HUES64 (cell line): ENCODE measurements at regions not wholly inside any gene's neighbourhood (a gene's known extent, or its start where the extent isn't known, plus 50 kb on each side); places are given as distances from the start of the nearest gene placed in this dataset.
A peak's percentile ranks its signal among the peaks of the same experiment; 100 is the strongest.

Experiments
- H3K27ac ChIP-seq: 2 replicates; pipeline ENCODE4 v1.7.0; 2013; ENCODE audit warnings: low read depth, low read length, inconsistent platforms
- H3K27me3 ChIP-seq: 2 replicates; pipeline ENCODE4 v1.6.1; 2013; ENCODE audit warnings: mild to moderate bottlenecking, low read length; ENCODE audit not compliant: insufficient read depth
- H3K36me3 ChIP-seq: 2 replicates; pipeline ENCODE4 v1.6.1; 2013; ENCODE audit warnings: mild to moderate bottlenecking, low read length; ENCODE audit not compliant: insufficient read depth
- H3K4me1 ChIP-seq: 2 replicates; pipeline ENCODE4 v1.6.1; 2013; ENCODE audit warnings: mild to moderate bottlenecking, low read length, moderate library complexity; ENCODE audit not compliant: insufficient read depth
- H3K4me3 ChIP-seq: 2 replicates; pipeline ENCODE4 v1.5.1; 2013; ENCODE audit warnings: mild to moderate bottlenecking, low read length, moderate library complexity
- H3K9ac ChIP-seq: 2 replicates; pipeline ENCODE4 v1.6.1; 2013; ENCODE audit warnings: mild to moderate bottlenecking, low read depth, low read length
- H3K9me3 ChIP-seq: 2 replicates; pipeline ENCODE4 v1.6.1; 2013; ENCODE audit warnings: low read depth, low read length; ENCODE audit not compliant: insufficient read depth
- WGBS: fragments of 150-250, 120-280 bp; methylation state at CpG from one replicate; pipeline ENCODE4 v1.1.7; 2013; ENCODE audit warnings: missing lambda C conversion rate; 5-methylcytosine and 5-hydroxymethylcytosine counted together

DNA sequence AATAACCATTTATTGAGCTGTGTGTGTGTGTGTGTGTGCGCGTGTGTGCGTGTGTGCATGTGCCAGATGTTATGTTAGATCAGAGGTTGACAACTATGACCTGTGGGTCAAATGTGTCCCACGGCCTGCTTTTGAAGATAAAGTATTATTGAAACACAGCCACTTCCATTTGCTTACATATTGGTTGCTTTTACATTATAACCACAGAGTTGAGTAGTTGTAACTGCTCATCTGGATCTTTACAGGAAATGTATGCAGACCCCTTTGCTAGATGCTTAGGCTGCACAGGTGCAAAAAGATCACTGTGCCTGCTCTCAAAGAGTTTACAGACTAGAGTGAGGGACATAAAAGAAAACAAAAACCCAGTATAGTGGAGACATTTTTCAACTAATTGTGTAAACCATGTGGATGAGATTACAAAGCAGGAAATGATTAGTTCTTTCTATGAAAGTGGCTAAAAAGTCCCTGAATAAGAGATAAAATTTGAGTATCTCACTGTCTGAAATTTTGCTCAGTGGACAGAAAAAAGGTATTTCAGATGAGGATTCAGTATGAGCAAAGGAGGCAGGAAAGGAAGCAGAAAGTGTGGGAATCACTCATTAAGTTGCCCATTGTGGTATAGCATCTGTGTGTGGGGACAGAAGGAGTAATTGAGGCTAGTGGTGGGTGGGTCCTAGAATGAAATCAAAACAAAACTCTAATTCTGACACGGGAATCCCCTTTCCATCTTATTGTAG is 188.4 kb downstream of the PAH start:
- H3K4me3 ChIP-seq: no peak overlapping the region
- H3K4me1 ChIP-seq: no peaks in the 10 kb centered on the region
- no peak overlapping the region for H3K9ac ChIP-seq
- no peak overlapping the region for H3K27ac ChIP-seq
- H3K36me3 ChIP-seq: no peaks in the 10 kb centered on the region
- WGBS: 96% methylated on average over 5 of the region's 5 CpGs
- H3K9me3 ChIP-seq: no peaks in the 10 kb centered on the region
- no peaks in the 10 kb centered on the region for H3K27me3 ChIP-seq

DNA sequence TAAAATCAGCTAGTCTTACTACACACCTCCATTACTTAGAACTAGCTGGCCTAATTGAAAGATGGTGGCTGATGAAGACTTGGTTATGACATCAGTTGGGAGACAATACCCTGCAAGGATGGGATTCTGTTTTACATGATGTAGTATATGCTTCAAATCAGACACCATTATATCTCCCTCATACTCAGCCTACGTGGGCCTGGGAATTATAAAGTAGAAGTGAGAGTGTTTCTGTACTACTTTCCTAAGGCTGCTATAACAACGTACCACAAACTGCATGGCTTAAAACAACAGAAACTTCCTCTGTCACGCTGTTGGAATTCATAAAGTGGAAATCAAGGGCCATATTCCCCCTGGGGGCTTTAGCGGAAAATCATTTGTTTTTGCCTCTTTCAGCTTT is 190.4 kb downstream of the PAH start:
- no peaks in the 10 kb centered on the region for H3K36me3 ChIP-seq
- no peak overlapping the region for H3K9ac ChIP-seq
- no peaks in the 10 kb centered on the region for H3K4me1 ChIP-seq
- no peak overlapping the region for H3K27ac ChIP-seq
- no peaks in the 10 kb centered on the region for H3K9me3 ChIP-seq
- no peaks in the 10 kb centered on the region for H3K27me3 ChIP-seq
- WGBS: 89% methylated on average over 3 of the region's 4 CpGs
- no peak overlapping the region for H3K4me3 ChIP-seq

DNA sequence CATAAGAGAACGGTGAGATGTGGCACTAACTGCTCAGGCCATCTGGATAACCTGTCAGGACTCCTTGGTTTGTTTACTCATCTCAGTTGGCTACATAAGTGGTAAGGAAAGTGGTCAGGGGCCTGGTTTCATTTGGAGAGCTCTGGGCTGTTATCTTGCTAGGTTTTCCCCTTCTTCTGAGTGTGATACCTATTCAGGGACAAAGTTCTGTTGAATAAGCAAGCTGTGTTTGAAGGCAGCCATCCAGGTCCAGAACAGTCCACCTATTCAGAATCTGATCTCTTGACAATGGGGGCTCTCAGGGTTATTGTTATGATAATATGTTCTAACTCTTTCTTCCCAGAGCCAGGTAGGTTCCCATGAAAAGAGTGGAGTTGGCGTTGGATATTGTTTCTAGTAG is 194.9 kb downstream of the PAH start:
- Histone ChIP-seq H3K36me3 (no peaks in the 10 kb centered on the region), H3K9me3 (no peaks in the 10 kb centered on the region), H3K4me3 (no peak overlapping the region), H3K27me3 (no peaks in the 10 kb centered on the region), H3K9ac (no peak overlapping the region), H3K27ac (peak overlapping the region; percentile 29; the same call in 1 of the 2 replicates), H3K4me1 (no peaks in the 10 kb centered on the region)
- 83% methylated on average over 2 of the region's 2 CpGs for WGBS

DNA sequence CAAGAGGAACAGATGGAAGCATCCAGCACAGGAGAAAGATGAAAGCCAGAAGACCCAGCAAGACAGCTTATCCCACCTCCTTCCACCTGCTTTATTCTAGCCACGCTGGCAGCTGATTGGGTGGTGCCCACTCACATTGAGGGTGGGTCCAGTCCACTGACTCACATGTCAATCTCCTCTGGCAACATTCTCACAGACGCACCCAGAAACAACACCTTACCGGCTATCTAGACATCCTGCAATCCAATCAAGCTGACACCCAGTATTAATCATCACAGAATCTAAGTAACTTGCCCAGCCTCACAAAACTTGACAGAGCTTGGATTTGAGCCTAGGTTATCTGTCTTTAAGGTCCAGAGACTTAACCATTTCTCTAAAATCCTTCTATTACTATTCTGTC is 208.9 kb downstream of the PAH start:
- no peaks in the 10 kb centered on the region for H3K27me3 ChIP-seq
- H3K36me3 ChIP-seq: no peaks in the 10 kb centered on the region
- no peak overlapping the region for H3K4me3 ChIP-seq
- no peak overlapping the region for H3K27ac ChIP-seq
- H3K9ac ChIP-seq: no peak overlapping the region
- no peaks in the 10 kb centered on the region for H3K9me3 ChIP-seq
- WGBS: 94% methylated on average over 3 of the region's 3 CpGs
- H3K4me1 ChIP-seq: no peaks in the 10 kb centered on the region

DNA sequence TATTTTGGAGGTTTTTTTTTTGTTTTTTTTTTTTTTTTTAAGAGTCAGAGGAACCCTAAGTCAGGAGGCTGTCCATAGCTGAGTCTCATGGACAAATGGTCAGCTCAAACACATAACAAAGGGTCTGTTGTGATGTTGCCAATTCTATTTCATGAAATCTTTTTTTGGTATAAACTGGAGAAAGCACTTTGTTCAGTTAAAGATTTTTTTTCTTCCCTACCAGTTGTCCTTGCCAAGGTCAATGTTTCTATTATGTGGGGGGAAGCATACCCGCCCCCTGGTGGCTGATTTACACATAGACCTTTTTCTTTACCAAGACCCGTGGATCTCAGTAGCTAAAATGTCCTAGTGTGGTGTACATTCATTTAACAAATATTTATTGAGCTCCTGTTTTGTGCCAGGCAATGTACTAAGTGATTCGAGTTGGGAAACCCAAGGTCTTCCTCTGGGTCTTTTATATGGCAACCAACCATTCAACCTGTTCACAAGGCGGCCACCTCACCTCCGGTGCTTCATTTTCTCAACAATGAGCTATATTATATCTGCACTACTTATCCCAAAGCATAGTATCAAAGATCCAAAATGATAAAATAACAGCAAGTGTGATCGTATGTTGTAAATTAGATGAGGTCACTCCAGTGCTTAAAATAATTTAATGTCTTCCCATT is 214.5 kb downstream of the PAH start:
- no peak overlapping the region for H3K27ac ChIP-seq
- no peaks in the 10 kb centered on the region for H3K36me3 ChIP-seq
- no peak overlapping the region for H3K9ac ChIP-seq
- H3K4me1 ChIP-seq: no peaks in the 10 kb centered on the region
- 67% methylated on average over 3 of the region's 6 CpGs for WGBS
- no peaks in the 10 kb centered on the region for H3K27me3 ChIP-seq
- no peaks in the 10 kb centered on the region for H3K9me3 ChIP-seq
- no peak overlapping the region for H3K4me3 ChIP-seq

DNA sequence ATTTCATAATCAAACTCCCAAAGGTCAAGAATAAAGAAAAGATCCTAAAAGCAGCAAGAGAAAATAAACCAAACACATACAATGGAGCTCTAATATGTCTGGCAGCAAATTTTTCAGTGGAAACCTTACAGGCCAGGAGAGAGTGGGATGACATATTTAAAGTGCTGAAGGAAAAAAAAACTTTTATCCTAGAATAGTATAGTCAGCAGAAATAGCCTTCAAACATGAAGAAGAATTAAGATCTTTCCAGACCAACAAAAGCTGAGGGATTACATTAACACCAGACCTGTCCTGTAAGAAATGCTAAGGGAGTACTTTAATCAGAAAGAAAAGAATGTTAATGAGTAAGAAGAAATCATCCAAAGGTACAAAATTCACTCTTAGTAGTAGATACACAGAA is 215.7 kb upstream of the IGF1 start:
- H3K9ac ChIP-seq: no peak overlapping the region
- H3K36me3 ChIP-seq: no peaks in the 10 kb centered on the region
- H3K27me3 ChIP-seq: no peaks in the 10 kb centered on the region
- no peak overlapping the region for H3K4me3 ChIP-seq
- H3K9me3 ChIP-seq: no peaks in the 10 kb centered on the region
- H3K27ac ChIP-seq: no peak overlapping the region
- peaks cover 12% of the 10 kb centered on the region for H3K4me1 ChIP-seq

DNA sequence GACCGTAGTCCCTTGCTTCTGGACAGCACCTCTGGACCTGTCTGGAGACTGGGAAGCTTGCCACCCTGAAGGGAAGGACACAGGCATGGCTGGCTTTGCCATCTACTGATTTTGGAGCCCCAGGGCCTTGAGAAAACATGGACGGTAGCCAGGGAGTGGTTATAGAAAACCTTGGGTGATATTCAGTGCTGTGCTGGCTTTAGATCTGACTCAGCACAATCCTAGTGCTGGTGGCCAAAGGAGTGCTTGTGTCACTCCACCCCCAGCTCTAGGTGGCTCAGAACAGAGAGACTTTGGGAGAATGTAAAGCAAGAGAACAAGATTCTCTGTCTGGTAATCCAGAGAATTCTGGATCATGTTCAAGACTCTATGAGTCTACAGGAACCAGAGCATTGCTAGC is 214.5 kb upstream of the IGF1 start:
- H3K9ac ChIP-seq: no peak overlapping the region
- 97% methylated on average over 2 of the region's 2 CpGs for WGBS
- H3K36me3 ChIP-seq: no peaks in the 10 kb centered on the region
- H3K27ac ChIP-seq: no peak overlapping the region
- no peaks in the 10 kb centered on the region for H3K9me3 ChIP-seq
- no peak overlapping the region for H3K4me3 ChIP-seq
- peaks cover 12% of the 10 kb centered on the region for H3K4me1 ChIP-seq
- H3K27me3 ChIP-seq: no peaks in the 10 kb centered on the region

DNA sequence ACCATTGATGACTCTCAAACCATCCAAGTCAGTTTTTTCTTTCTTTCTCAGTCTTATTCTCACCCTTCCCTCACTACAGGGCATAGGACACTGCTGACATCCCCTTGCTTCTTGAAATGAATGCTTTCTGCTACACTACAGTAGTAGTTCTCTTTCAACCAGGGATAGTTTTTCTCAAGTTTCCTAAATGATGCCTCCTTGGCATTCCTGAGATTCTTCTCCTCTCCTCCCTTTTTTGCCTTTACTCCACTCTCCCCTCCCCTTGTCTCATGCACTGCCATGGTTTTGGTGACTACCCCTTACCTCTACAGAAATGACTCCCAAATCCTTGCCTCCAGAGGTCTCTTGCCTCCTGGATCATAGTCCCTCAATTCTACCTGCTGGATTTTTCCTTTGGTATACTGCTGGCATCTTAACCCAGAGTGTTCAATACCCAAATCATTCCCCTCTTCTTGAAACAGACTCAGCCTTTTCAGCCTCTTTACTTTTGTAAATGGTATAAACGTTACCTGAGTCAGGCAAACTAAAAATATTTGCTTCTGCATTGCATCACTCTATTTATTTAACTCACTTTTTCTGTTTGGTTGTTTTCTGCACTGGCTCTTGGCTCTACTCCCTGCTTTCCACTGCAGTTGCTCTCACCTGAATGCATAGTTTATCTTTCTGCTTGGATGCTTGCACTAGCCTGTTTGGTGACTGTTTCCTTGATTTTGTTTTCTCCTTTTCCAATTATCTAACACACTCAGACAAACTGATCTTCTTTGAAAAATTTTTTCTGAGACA is 211.6 kb upstream of the IGF1 start:
- no peak overlapping the region for H3K27ac ChIP-seq
- no peaks in the 10 kb centered on the region for H3K36me3 ChIP-seq
- 87% methylated on average over 1 of the region's 1 CpG for WGBS
- H3K4me1 ChIP-seq: peaks cover 12% of the 10 kb centered on the region
- no peak overlapping the region for H3K4me3 ChIP-seq
- no peak overlapping the region for H3K9ac ChIP-seq
- H3K9me3 ChIP-seq: no peaks in the 10 kb centered on the region
- H3K27me3 ChIP-seq: no peaks in the 10 kb centered on the region

DNA sequence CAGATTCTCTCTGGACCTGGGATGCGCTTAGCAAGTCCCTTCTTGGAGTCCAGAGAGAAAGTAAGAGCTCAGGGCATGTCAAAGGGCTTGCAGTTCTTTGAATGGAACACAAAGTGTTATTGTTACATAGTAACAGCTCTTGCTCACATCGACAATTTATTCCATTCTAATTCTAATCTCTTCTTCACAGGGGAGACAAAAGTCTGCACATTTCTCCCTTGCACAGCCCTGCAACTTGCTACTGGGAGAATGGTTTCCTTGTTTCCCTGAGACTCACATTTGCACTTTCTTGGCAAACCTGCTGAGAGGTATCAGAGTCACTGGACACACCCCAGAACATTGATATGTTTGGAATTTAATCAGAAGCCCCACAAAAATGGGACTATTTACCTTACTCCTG is 209.9 kb upstream of the IGF1 start:
- no peak overlapping the region for H3K27ac ChIP-seq
- no peaks in the 10 kb centered on the region for H3K27me3 ChIP-seq
- H3K36me3 ChIP-seq: no peaks in the 10 kb centered on the region
- no peak overlapping the region for H3K9ac ChIP-seq
- no peaks in the 10 kb centered on the region for H3K9me3 ChIP-seq
- no peak overlapping the region for H3K4me3 ChIP-seq
- WGBS: 74% methylated on average over 2 of the region's 2 CpGs
- peaks cover 12% of the 10 kb centered on the region for H3K4me1 ChIP-seq

DNA sequence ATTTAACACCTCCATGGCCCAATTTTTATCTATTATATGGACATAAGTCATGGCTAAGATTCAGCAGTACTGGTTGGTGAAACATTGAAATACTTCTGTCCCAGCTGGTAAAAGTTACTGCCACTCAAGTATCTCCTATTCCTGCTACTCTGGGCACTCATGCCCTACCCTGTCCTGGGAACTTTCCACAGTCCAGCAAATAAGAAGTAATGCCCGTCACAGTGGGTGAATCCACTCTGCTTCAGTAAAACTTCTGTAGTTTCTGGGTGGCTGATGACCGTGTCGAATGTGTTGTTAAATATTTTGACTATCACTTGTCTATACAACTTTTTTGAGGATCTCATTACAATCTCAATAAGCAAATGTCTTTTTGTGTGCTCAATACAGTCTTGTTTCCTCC is 209.3 kb upstream of the IGF1 start:
- WGBS: 95% methylated on average over 1 of the region's 3 CpGs
- H3K9ac ChIP-seq: no peak overlapping the region
- no peaks in the 10 kb centered on the region for H3K36me3 ChIP-seq
- no peaks in the 10 kb centered on the region for H3K9me3 ChIP-seq
- peaks cover 12% of the 10 kb centered on the region for H3K4me1 ChIP-seq
- H3K4me3 ChIP-seq: no peak overlapping the region
- H3K27ac ChIP-seq: no peak overlapping the region
- H3K27me3 ChIP-seq: no peaks in the 10 kb centered on the region

DNA sequence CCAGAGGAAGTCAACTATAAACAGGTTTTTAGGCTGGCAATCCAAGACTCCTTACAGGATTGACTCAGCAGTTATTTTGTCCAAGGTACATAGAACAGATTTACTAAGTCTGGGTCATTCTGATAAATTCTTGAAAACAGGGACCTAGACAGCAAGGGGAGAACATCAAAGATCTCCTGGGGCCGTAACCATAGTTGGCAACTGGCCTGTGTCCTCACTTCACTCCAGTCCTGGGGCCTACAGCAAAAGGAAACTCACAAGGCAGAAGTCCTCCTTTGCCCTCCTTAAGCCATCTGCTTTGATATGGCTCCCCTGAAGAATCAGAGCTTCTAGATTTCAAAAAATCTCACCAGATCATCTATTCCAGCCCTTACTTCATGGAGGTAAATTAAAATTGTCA is 207.2 kb upstream of the IGF1 start:
- 97% methylated on average over 1 of the region's 1 CpG for WGBS
- no peak overlapping the region for H3K27ac ChIP-seq
- H3K9ac ChIP-seq: no peak overlapping the region
- no peaks in the 10 kb centered on the region for H3K27me3 ChIP-seq
- H3K36me3 ChIP-seq: no peaks in the 10 kb centered on the region
- no peaks in the 10 kb centered on the region for H3K9me3 ChIP-seq
- H3K4me3 ChIP-seq: no peak overlapping the region
- H3K4me1 ChIP-seq: peaks cover 12% of the 10 kb centered on the region
